Fibroblast of mammary gland (primary cell): ENCODE measurements at regions not wholly inside any gene's neighbourhood (a gene's known extent, or its start where the extent isn't known, plus 50 kb on each side); places are given as distances from the start of the nearest gene placed in this dataset.

Experiments
- DNase-seq: peaks from one replicate; pipeline ENCODE4 v3.0.0-alpha.2; 2010; ENCODE audit warnings: low read depth
- H3K4me3 ChIP-seq: 2 replicates; pipeline ENCODE4 v1.5.1; 2011; ENCODE audit warnings: low read depth, mild to moderate bottlenecking, low read length, moderate library complexity; ENCODE audit not compliant: control insufficient read depth
- CTCF ChIP-seq: conservative IDR thresholded peaks from 2 replicates; pipeline ENCODE4 v1.5.1; 2011; ENCODE audit warnings: low read depth, low read length, inconsistent platforms; ENCODE audit not compliant: control insufficient read depth, insufficient read depth

- no peak for DNase-seq
- TF ChIP-seq CTCF: no peak
- no peak overlapping the region for H3K4me3 ChIP-seq
Observed at GRCh38 chr10:47238331-47239095, 61.5 kb upstream of the GDF10 start.

- no peak for DNase-seq
- no peak overlapping the region for H3K4me3 ChIP-seq
- no peak for TF ChIP-seq CTCF
Observed at GRCh38 chr10:47239211-47239610, 60.8 kb upstream of the GDF10 start.

GRCh38 chr10:47240173-47240572 is 59.8 kb upstream of the GDF10 start:
- no peak overlapping the region for H3K4me3 ChIP-seq
- TF ChIP-seq CTCF: no peak
- no peak for DNase-seq

- no peak for TF ChIP-seq CTCF
- DNase-seq: no peak
- H3K4me3 ChIP-seq: no peak overlapping the region
Observed at GRCh38 chr10:47241256-47241655, 58.7 kb upstream of the GDF10 start.

GRCh38 chr10:47241946-47242867 is 57.8 kb upstream of the GDF10 start:
- DNase-seq: no peak
- no peak overlapping the region for H3K4me3 ChIP-seq
- no peak for TF ChIP-seq CTCF

- no peak for DNase-seq
- no peak for TF ChIP-seq CTCF
- no peak overlapping the region for H3K4me3 ChIP-seq
Observed at GRCh38 chr10:47243356-47243755, 56.6 kb upstream of the GDF10 start.
